HG03439 (cell line): ENCODE measurements at regions not wholly inside any gene's neighbourhood (a gene's known extent, or its start where the extent isn't known, plus 50 kb on each side); places are given as distances from the start of the nearest gene placed in this dataset.
"Not testable (repeated sequence)": the region's sequence is repeated elsewhere in the genome, so short reads cannot be mapped to it uniquely, and the experiment has no call there.

Experiments
- ATAC-seq: cut with Tn5 transposase; IDR thresholded peaks from one replicate; pipeline ENCODE4 v1.9.1; 2021; ENCODE audit warnings: mild to moderate bottlenecking, moderate library complexity; ENCODE audit not compliant: unreplicated experiment

DNA sequence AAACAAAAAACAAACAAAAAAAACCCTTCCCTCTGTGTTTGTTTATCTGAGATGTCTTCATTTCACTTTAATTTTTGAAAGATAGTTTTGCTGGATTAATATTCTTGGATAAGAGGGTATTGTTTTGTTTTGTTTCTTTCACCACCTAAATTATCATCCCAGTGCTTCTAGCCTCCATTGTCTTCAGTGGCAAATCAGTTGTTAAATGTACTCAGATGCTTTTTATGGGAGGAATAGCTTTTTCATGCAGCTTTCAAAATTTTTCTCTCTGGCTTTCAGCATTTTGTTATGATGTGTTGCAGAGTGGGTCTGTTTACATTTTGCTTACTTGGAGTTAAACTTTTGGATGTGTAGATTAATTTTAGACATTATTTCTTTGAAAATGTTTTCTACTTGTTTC, 203.5 kb upstream of the DCC start:
- ATAC-seq = no peak

DNA sequence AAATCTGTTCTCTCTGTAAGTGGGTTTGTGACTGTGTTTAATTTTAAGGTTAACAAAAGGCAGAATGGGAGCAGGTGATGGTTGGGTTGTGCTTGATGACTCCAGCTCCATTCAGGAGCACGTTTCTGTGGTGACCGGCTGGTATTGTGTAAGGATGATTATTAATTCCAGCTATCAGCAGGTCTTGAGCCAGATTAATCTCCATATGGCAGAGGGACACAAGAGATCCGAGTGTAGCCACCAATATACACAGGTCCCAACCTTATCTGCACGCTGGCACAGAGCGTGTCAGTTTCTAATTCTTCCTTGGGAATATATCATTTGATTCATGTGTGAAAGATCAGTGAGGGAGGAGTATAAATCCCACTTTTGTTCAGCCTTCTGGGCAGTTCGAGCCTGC, 199.0 kb upstream of the DCC start:
- no peak for ATAC-seq

DNA sequence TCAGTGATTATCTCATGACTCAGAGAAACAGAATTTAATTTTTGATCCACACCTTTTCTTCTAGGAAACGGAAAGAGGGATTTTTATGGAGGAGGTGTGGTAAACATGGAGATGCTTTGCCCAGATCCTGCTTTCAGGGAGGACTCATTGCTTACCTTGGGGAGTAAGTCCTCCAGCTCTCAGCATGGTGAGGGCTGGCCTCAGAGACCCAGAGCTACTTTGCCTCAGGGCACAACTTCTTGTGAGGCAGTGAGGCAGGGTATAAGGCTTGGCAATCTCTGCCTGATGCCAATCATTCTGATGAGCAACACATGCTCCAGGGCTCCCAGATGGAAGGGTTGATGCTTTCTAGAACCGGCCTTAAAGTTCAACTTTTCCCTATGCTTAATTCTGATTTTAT, 189.9 kb upstream of the DCC start:
- no peak for ATAC-seq

DNA sequence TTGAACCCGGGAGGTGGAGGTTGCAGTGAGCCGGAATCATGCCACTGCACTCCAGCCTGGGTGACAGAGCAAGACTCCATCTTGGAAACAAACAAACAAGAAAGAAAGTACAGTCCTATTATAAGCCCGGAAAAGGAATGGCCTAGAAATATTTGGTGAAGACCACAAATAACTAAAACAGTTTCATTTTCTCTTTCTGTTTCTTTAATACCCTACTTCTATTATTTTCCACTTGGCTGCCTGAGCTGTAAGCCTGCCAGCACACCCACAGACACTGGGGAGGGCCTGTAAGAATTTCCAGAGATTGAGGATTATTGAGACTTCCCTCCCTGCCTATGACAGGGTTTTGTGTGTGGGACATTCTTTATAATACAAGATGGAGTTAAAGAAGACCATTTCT, 188.0 kb upstream of the DCC start:
- no peak for ATAC-seq

DNA sequence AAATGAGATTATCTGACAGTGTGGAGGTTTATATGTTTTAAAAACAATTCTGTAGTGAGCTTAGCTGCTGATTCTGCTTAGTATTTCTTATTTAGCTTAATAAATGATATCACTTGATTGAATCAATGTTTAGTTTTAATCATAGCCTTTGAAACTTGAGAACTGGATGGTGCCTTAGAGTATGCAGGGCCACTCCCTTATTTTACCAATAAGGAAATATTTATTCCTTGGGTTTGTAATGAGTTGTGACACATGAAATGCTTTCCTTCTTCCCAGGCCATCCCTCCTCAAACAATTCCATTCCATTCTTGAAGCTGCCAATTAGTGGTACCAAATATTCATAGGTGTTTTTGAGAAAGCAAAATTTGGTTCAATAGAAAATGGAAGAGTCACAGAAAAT, 183.8 kb upstream of the DCC start:
- no peak for ATAC-seq

DNA sequence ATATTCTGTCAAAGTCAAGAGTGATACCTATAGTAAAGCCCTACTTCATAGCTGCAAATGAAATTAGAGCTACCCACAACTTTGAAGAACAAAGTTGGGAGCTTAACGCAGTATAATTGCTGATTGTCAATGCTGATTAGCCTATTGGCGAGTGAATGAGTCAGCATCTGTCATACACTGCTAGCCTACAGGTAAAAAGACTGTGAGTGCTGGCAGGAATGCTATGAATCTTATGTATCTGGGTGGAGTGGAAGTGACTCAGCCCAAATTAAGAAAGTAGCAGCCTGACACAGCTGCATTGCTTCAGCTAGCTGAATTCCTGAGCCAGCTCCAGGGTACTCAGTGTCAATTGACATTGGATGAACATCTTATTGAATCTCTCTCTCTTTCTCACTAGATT, 179.4 kb upstream of the DCC start:
- no peak for ATAC-seq

DNA sequence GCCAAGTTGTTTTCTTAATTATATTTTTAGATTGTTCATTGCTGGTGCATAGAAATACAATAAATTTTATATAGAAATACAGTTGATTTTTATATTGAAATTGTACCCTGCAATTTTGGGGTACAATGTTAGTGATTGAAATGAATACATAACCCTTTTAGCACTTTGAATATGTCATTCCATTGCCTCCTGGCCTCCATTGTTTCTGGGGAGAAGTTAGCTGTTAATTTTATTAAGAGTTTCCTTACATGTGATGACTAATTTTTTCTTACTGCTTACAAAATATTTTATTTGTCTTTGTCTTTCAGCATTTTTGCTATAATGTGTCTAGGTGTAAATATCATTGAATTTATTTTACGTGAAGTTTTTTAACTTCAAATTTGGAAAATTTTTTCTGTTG, 176.5 kb upstream of the DCC start:
- no peak for ATAC-seq

DNA sequence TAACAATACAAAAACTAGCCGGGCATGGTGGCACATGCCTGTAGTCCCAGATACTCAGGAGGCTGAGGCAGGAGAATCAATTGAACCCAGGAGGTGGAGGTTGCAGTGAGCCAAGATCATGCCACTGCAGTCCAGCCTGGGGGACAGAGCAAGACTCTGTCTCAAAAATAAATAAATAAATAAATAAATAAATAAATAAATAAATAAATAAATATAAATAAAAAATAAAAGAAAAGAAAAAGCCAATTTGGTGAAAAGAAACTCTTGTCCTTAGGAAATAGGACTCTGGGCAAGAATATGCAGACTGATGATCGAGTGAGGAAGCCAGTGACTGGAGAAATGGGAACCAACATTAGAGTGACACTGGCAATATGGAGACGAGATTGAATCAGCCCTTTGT, 171.9 kb upstream of the DCC start:
- not testable (repeated sequence) for ATAC-seq

DNA sequence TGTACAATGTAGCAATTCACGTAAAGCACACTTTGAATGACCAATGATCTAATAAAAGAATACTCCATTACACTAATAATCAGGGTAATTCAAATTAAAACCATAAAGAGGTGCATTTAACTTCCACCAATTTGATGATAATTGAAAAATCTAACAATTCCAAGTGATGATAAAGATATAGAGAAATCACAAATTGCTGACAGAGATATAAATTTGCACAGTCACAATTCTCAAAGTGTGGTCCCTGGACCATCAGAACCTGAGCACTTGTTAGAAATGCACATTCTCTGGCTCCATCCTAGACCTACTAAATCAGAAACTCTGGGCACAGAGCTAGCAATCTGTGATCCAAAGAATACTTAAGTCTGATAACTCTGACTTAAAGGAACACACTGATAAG, 165.8 kb upstream of the DCC start:
- ATAC-seq = no peak

DNA sequence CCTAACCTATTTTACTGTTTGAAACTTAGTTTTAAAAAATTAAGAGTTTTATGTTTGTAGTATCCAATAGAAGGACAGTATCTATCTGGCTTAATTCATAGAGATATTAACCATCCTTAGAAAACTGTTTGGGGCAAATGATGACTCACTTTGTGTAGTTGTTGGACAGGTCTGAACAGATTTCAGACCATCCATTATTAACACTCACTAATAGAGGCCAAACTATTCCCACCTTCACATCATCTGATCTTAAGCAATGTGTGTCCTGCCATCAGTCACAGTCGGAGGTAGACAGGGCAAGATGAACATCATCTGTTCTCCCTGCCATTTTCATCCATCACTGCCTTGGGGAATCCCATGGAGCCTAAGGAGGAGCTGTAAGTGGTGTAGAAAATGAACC, 164.6 kb upstream of the DCC start:
- ATAC-seq = no peak

DNA sequence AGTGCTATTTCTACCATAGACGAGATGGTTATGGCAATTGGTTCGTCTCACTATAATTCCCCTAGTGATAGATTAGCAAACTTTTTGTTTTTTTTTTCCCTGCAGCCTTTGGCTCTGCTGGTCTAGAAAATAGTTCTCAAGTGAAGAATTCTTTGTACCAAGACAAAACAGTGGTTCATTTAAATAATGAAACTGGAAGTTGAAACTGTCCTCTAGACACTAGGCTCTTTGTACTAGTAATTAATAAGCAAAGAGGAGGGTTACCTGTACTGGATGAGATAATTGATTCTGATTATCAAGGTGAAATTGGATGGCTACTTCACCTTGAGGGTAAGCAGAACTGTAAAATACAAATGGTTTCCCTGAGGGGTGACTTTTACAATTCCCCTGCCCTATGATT, 156.9 kb upstream of the DCC start:
- ATAC-seq = no peak

DNA sequence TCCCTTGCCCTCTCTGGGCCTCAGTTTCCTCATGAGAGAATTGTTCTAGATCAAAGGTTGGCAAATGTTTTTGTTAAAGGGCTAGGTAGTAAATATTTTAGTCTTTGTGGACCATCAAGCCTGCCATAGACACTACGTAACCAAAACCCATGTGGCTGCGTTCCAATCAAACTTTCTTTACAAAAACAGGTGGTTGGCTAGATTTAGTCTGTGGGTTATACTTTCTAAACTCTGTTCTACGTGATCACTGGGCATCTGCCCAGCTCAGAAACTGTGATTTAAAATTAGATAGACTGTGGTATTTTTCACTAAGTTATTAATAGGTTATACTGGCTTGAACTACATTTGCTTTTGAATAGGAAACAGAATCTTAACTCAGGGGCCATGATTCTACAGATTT, 149.8 kb upstream of the DCC start:
- ATAC-seq = no peak

DNA sequence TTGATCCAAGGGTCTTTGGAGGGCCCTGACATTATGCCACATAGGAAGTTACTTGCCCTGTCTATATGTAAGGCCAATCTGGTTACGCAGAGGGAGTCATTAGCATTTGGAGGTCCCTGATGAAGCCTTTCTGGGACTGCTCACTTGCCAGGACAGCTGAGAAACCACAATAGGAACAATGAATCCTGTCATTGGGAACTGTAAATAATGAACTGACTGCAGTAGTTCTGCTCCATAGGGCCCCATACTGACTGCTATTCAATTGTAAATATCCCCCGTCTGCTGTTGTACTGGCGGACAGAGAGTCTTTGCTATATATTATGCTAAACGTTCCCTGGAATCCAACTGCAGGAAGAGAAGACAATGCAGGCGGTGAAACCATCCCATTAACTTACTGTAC, 149.4 kb upstream of the DCC start:
- ATAC-seq = no peak

DNA sequence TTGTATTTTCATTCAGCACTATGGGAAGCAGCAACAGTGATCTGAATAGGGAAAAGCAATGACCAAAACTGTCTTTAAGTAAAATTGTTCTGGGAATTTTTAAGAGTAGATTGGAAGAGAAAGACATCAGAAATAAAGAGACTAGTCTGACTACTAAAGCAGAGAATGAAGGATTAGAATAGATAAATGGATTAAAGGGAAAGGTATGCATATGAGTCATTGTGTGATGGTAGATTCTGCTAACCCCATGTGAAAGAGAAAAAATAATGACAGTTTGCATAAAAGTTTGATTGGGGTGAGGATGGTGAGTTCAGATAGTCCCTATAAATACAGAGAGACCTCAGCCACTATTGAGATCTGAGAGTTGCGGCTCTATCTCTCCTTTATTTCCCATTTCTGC, 139.6 kb upstream of the DCC start:
- no peak for ATAC-seq

DNA sequence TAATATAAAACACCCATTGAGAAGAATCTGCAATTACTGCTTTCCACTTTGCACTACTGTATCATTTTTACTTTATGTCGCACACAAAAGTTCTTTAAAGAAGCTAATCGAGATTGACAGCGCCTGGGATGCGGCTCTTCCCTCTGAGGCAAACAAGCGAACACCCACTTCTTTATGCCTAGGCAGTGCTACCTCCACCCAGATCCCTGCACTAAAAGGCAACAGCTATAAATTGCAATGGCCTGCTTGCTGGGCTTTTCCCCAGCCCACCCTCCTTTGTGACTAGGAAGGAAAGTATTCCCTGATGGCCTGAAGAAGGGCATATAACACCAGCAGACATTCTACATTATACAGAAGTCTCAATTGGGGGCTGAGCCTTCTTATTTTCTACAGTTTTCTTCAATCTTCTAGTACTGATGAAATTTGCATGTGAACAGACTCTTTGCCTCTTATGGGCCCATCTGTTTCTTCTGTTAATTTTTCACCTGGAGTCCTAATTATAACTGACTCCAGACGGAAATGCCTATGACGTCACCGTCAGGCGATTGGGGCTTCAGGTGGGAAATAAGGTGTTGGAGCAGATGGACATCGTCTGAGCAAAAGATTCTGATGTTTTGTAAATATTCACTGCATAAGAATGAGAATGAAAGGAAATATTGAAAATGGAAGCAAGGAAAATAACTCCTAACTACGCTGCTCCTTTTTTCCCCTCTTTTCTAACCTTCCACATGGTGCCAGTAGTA, 138.9 kb upstream of the DCC start:
- ATAC-seq = no peak

DNA sequence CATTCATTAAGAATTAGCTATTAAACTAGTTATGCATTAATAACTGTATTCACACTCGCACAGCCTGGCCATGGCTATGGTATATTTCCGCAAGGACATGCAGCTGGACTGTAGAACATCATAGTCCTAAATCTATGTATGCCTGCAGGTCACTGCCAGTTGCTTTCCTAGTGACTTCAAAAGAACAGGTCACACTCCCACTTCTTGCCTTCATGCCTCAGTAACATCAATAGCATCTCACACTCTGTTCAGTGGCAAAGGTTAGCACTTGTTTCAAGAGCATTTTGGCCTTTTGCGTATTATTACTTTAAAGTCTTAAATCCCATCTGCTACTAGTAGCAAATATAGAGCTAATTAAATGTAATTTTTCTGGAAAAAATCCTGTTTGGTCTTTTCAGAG, 131.4 kb upstream of the DCC start:
- ATAC-seq = no peak

DNA sequence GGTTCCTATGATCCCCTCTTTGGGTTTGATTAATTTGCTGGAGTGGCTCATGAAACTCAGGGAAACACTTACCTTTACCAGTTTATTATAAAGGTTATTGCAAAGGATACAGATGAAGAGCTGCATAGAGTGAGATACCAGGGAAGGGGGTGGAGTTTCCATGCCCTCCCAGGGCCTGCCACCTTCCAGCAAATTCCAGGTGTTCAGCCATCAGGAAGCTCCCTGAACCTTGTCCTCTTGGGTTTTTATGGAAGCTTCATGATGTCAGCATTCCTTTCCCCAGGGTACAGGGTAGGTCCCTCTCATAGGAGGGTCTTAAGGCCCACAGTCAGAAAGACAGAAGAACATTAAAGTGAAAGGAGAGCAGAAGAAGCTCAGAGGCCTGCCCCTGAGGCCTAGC, 123.9 kb upstream of the DCC start:
- ATAC-seq = no peak

DNA sequence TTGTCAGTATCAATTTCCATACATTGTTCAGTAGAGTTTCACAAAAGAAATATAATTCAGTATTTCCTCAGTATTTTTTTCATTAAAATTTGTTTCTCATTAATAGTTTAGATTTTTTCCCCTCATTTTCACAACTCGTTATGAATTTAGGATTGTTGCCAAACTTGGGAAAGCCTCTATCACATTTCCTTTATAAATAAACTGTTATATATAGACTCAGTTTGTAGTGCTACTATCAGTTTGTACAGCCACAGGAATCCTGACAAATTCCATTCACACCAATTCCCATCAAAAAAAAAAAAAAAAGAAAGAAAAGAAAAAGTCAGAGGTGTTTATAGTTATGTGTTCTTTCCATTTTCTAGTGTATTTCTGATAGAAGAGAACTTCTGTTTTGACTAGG, 123.3 kb upstream of the DCC start:
- no peak for ATAC-seq

DNA sequence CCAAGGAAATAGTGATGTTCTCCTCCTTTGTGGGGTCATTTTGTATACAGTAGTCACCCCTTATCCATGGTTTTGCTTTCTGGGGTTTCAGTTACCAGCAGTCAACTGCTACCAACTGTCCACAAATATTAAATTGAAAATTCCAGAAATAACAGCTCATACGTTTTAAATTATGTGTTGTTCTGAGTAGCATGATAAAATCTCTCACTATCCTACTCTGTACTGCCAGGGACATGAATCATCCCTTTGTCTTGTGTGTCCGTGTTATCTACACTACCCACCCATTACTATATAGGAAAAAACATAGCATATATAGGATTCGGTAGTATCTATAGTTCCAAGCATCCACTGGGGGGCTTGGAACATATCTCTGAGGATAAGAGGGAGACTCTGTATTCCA, 120.9 kb upstream of the DCC start:
- ATAC-seq = no peak

DNA sequence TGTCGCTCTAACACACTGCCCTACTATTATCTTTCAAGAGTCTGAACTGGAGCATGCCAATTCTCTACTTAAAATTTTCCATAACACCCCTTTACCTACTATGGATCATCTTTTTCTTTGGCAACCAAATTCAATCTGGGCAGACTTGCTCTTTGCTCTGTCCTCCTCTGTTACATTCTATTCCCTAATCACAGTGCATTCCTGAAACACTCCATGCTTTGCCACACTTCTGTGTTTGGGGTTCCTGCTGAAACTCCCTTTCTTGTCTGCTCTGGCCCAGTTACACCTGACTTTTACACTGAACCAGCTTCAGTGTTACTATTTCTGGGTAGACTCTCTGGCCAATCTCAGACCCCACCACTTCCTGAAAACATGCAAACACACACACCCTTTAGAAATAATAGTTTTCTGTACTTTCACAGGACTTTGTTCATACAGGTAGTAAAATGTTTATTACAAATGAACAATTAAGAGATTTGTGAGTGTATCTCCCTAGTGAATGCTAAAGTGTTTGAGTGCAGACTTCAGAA, 119.9 kb upstream of the DCC start:
- ATAC-seq = no peak

DNA sequence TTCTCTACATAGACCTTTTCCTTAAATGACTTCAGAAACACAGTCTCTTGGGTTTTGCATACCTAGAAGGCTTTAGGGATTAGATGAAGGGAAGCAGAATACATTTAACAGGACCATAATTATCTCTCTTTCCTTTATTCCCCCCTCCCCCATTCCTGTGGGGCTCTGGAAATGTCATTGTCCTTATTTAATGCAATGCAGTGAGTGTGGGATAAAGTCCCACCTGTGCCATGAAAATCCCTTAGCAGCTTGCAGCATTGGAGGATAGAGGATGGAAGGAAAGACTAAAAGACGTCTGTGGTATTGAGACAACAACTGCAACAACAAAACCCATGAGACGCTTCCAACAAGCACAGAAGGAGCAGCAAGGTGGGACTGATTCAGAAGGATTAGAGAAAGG, 117.8 kb upstream of the DCC start:
- no peak for ATAC-seq

DNA sequence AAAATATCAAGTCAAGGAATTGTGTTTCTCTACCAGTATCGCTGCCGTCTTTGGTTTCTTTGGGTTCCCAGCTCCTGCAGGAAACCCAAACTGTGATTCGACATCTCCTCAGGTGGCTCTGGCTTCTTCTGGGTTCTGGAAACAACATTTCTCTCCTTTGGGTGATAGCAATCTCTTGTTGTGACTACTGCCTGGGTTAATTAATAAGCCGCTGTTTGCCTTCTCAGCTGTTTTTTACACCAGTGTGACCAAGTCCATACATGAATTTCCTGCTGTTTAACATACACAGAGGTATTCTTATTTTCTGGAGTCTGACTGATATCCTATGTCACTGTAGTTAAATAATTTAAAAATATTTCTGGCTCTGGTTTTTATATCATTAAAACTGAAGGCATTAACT, 112.5 kb upstream of the DCC start:
- ATAC-seq = no peak

DNA sequence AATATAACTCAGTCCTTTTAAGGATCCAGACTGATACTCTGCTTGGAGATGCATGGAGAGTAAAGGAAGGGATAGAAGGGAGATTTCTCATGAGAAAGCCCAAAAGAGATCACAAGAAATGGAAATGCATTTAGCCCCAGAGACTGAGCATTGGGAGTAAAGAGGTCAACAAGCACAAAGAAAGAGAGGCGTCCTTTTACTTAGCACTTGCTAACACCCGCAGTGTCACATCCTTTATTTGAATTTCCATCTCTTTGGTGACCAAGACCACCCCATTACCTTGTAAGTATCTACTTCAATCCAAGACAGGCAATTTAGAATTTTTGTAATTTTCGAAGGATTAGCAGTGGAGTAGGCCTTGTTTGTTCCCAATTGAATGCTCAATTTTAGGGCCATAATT, 111.8 kb upstream of the DCC start:
- ATAC-seq = no peak
